D341Med (cell line): ENCODE measurements at regions not wholly inside any gene's neighbourhood (a gene's known extent, or its start where the extent isn't known, plus 50 kb on each side); places are given as distances from the start of the nearest gene placed in this dataset.

ENCODE experiments used
- DNase-seq: peaks from one replicate; pipeline ENCODE4 v3.0.0; 2012; ENCODE audit warnings: low spot score

GRCh38 chr14:26995301-26995700 lies 397.5 kb upstream of the NOVA1 start:
- no peak for DNase-seq

DNA sequence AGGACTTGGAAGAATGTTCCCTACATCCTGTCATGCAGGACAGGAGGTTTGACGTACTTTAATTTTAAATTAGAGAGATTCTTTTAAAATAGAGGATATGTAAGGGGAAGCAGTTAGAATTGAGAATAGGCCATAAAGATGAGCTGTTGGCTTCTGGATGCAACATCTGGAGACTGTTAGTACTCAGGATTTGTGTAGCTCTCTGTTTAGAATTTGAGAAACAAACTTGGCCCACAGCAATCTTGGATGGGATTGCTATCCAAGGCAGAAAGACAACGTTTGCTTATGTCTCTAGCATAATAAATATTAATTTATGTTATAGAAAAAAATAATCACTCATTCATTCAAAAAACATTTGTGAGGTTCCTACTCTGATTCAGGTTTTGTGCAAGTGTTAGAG lies 398.4 kb upstream of the NOVA1 start:
- no peak for DNase-seq

GRCh38 chr14:27002179-27002578 lies 404.3 kb upstream of the NOVA1 start:
- no peak for DNase-seq

- no peak for DNase-seq
Observed at GRCh38 chr14:27006570-27006969, 408.7 kb upstream of the NOVA1 start.

GRCh38 chr14:27008187-27008586 lies 410.4 kb upstream of the NOVA1 start:
- DNase-seq: no peak

GRCh38 chr14:27012641-27013040 lies 414.8 kb upstream of the NOVA1 start:
- no peak for DNase-seq

DNA sequence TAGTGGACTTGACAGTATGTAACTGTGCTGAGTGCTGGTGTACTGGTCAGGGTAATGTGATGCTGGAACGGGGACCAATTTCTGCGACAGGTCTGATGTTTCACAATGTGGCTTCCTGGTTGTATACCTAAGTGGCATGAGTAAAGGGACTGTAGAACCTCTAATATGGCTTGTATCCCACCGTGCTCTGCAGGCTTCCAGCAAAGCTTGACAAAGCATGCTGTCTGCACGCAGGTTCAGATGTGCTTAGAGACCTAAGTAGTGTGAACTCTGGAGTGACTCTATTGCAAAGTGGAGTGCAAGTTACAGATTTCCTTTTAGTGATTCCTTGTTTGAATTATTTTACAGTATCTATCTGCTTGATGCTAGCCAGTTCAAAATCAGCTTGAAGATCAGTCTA lies 415.8 kb upstream of the NOVA1 start:
- DNase-seq: no peak

GRCh38 chr14:27015065-27015464 lies 417.2 kb upstream of the NOVA1 start:
- no peak for DNase-seq

DNA sequence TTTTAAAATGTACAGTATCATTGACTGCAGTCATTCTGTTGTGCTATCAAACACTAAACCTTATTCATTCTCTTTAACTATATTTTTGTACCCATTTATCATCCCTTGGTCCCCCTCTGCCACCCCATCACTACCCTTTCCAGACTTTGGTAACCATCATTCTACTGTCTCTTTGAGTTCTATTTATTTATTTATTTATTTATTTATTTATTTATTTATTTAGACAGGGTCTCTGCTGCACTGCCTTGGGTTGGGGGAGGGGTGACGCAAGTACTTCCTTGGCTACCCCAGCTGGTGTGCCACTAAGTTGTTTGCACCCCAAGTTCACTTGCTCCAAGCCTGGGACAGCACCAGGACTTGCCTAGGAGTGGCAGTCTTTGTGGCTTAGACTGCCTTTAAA lies 427.8 kb upstream of the NOVA1 start:
- DNase-seq: no peak

DNA sequence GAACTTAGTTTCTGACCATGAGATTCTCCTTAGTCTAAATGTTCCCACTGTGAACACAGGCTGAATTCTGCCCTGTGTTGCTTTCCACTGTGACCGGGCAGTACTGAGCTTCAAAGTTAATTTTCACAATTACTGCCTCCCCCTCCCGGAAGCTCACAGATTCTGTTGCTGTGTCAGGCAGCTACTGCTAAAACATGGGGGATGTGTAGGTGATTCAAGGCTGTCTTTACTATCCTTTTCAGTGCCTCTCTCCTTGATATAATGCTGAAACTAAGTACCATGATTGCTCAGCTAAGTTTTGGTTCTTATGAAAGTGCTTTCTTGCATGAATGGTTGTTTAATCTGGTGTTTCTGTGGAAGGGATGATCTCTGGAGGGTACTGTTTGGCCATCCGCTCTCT lies 428.3 kb upstream of the NOVA1 start:
- no peak for DNase-seq

GRCh38 chr14:27040552-27040951 lies 442.7 kb upstream of the NOVA1 start:
- DNase-seq: no peak

DNA sequence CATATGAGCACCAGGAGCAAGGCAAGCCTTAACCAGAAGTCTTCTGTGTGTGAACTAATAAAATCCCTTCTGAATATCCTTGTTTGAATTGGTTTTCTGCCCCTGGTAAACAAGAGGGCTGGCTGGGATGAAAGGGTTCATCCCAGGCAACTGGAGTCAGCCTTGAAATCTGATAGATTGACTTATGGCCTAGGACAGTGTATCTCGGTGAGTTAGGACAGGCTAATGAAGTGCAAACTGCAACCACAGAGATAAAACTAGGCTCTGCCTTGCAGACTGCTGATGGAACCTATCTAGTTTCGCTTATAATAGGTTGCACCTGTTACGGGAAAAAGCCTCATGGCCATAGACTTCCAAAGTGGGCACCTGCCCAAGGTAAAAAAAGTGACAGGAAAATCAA lies 451.9 kb upstream of the NOVA1 start:
- DNase-seq: no peak

DNA sequence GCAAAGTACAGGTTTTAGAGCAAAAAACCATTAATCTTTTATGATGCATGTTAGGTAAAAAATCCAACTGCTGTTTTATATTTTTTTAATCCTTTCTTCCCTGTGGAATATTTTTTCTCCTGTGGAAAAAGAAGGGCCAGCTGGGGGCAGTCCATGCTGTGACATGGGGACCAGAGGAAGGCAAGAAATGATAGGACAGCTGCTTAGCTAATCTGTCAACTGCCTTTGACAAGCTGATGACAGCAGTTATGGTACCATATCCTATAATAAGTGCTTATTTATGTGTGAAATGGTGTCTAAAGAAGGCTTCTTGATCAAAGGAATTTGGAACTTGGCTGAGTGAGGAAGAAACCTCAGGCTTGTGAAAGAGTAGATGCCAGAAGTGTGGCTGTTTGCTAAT lies 452.4 kb upstream of the NOVA1 start:
- DNase-seq: no peak

DNA sequence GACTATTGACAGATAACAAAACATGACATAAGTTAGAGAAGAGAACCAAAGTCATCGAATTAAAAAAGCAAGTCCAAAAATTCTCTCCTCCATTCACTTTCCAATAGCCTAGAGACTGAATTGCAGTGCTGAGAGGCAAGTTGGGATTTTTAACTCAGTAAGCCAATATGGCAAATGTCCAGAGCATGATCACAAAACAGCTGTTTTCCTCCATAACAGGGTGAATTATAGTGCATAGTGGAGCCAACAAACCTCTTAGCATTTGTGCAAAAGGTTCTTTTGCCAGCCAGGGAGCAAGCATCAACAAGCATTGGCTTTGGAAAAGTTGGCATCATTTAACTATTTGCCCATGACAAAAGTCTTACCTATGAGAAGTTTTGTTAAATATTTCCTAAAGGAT lies 458.8 kb upstream of the NOVA1 start:
- DNase-seq: no peak

DNA sequence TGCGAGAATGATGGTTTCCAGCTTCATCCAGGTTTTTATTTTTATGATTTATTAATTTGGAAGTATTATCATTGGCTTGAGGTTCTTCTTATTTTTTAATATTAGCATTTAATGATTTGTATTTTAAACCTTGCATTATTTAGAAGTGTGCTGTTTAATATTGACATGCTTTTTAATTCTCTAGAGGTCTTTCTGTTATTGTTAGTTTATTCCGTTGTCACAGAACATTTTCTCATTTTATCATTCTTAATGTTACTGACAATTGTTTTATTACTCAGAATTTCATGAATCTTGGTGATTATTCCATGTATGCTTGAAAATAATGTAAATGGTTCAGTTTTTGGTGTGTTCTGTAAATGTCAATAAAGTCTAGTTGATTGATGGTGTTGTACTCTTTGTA lies 463.5 kb upstream of the NOVA1 start:
- no peak for DNase-seq

GRCh38 chr14:27063959-27064358 lies 466.1 kb upstream of the NOVA1 start:
- DNase-seq: no peak

DNA sequence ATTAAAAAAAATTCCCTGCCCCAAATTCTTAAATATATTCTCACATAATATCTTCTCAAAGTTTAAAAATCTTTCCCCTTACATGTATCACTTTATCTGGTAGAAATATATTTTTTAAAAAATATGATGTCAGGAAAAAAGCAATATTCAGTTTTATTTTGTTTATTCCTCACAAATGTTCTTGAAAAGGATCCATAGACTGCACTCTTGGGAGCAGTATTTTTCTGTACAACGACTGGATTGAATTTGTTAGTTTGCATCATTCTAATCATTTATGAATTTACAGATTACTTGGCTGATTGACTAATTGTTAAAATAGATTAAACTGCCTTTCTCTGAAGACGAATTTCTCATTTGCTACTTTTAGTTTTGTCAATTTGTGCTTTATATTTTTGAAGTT lies 468.1 kb upstream of the NOVA1 start:
- DNase-seq: no peak

DNA sequence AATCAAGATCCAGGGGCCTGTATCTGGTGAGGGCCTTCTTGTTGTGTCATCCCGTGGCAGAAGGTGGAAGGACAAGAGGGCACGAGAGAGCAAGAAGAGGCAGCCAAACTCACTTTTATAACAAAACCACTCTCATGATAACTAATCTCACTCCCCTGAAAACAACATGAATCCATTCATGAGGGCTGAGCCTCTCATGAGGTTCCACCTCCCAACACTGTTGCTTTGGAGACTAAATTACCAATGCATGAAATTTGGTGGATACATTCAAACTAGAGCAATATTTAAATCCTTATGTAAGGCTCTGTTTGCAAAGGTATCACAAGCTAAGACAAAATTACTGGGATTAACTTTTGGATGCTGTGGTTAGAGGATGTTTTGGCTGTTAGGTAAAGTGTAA lies 470.1 kb upstream of the NOVA1 start:
- DNase-seq: no peak

DNA sequence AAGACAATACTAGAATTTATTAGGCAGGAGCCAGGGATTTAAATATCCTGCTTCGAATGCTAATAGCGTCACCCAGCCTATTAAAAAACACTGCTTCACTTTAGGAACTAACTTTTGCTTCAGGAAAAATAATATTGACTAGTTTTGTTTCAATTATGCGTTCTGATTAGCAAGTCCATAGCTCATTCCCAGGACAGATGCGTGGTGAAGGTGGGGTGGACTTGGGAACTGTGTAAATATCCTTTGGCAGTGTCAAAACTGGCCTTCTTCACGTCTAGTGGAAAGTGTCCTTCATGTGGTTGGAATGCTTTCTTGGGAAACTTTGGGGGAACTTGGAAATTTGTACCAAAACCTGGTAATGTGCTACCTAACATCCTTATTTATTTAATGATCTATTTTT lies 474.8 kb upstream of the NOVA1 start:
- no peak for DNase-seq

GRCh38 chr14:27075503-27075902 lies 477.7 kb upstream of the NOVA1 start:
- no peak for DNase-seq

- DNase-seq: no peak
Observed at GRCh38 chr14:27077214-27077613, 479.4 kb upstream of the NOVA1 start.

- no peak for DNase-seq
Observed at GRCh38 chr14:27077710-27078109, 479.9 kb upstream of the NOVA1 start.

DNA sequence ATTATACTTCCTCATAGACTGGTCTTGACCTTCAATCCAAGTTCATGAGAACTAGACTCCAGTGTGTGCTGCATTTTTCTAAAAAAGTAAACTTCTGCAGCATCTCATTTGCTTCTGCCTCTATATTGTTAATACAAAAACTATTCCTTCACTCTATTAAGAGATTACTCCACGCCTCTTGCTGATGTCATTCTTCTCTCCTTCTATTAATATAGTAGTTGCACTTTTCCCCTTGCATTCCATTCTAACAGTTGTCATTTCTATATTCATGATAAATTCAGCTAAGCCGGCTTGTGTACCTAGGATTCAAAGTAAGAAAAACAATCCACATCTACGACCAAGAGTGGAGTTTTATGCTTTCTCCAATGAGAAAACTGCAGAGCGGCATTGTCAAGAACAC lies 480.4 kb upstream of the NOVA1 start:
- DNase-seq: no peak

DNA sequence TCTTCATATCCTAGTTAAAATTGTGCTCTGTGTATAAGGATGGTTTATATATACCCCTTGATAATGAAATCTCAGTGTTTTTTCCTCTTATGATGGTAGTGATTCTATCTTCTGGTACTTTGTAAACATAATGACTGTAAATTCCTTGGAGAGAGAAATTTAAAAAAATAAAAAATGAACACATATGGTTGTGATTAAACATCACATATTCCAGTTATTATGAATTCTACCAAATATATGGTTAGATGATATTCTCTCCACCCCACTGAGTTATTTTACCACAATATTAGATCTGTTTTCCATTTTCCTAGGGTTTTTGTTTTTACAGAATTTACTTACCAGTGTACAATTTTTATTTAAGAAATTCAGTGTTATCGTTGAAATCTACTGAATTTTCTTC lies 481.9 kb upstream of the NOVA1 start:
- DNase-seq: no peak

DNA sequence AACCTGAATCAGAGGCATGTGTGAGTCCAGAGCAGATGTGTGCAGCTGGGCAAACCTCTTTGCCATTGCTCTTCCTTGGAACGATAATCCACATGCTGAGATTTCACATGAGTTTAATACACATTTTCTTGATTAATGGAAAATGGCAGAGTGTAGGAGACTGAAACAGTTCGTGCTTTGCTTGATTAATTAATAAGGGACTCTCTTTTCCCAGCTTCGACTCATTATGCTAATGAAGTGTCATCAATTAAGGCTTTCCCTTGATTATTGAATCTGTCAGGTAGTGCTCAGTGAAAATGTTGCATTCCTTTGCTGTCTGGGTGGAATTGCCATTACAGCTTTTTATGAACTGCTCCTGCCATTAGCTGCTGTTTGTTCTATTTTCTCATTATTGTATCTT lies 487.7 kb upstream of the NOVA1 start:
- DNase-seq: no peak
